Anterior cingulate cortex (tissue), 58 donors: ENCODE measurements at regions not wholly inside any gene's neighbourhood (a gene's known extent, or its start where the extent isn't known, plus 50 kb on each side); places are given as distances from the start of the nearest gene placed in this dataset.

Experiments used
- DNase-seq, 58 donors: peaks; one replicate each; lab custom pipeline; 2025; lab: John Stamatoyannopoulos, UW

DNA sequence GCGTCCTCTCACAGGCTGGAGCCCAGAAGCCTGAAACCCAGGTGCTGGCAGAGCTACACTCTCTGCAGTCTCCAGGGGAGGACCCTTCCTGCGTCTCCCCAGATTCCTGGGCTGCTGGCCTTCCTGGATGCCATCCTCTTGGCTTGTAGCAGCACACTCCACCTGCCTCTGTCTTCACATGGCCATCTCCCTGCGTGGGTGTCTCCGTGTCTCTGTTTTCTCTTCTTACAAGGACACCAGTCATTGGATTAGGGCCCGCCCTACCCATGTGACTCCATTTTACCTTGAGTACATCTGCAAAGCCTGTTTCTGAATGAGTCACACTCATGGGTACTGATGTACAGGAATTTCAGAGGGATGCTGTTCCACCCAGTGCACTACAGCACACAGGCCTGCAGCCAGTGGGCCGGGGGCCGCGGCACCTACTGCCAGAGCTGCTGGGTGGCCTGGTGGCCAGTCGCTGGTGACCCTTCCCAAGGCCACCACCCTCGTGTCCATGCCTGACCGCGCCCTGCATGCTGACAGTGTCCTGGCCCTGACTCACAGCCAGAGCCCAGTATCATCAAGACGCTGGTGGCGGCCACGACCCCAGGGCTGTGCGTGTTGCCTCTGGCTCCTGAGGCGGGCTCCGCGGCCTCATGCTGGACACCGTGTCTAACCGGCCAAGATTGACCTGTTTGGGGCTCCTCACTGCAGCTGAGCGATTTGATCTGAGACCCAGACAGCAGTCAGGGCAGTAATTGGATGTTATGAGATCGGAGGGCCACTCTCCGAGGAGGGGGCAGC lies 63.6 kb upstream of the NKX1-1 start:
- no peak for DNase-seq

DNA sequence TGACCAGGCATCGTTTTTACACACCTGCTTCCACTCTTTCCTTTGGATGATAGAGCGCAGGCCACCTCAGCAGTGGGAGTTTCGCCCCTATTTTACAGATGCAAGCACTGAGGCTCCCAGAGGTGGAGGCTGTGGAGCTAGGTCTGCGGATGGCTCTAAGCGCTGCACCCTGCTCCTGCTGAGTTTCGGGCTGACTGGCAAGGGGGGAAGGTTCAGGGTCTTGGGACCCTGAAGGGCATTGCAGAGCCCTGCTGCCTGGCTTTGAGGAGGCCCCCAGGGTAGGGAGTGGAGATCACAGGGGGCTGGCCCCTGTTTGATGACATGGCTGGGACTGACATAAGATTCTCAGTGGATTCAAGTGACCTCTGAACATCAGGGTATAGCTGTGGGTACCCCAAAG lies 62.8 kb upstream of the NKX1-1 start:
- no peak for DNase-seq

DNA sequence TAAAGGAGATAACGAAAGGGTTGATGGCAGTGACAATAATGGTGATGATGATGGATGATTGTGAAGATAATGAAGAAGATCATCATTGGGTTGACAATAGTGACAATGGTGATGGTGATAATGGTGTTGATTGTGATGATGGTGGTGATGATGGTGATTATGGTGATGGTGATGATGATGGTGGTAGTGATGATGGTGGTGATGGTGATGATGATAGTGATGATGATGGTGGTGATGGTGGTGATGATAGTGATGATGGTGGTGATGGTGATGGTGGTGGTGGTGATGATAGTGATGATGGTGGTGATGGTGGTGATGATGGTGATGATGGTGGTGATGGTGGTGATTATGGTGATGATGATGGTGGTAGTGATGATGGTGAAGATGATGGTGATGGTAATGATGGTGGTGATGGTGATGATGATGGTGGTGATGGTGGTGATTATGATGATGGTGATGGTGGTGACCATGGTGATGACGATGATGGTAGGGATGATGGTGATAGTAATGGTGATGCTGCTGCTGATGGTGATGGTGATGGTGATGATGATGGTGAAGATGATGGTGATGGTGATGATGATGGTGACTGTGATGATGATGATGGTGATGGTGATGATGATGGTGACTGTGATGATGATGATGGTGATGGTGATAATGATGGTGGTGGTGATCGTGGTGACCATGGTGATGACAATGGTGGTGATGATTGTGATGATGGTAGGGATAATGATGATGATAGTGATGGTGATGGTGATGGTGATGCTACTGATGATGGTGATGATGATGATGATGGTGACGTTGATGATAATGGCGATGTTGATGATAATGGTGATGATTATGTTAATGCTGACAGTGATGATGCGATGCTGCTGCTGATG lies 61.6 kb upstream of the NKX1-1 start:
- no peak for DNase-seq

DNA sequence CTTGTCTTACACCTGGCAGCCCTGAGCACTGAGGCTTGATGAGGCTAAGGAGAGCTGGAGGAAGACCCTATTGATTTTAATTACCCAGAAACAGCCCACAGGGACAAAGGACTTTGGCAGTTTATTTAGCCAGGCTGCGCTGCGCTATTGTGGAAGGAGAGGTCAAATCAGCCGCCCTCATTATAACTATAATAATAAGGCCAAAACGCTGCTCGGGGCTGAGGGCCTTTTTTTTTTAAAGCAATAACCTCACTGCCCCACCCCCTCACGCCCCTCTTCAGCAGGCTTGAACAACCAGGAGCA lies 60.6 kb upstream of the NKX1-1 start:
- DNase-seq: no peak

DNA sequence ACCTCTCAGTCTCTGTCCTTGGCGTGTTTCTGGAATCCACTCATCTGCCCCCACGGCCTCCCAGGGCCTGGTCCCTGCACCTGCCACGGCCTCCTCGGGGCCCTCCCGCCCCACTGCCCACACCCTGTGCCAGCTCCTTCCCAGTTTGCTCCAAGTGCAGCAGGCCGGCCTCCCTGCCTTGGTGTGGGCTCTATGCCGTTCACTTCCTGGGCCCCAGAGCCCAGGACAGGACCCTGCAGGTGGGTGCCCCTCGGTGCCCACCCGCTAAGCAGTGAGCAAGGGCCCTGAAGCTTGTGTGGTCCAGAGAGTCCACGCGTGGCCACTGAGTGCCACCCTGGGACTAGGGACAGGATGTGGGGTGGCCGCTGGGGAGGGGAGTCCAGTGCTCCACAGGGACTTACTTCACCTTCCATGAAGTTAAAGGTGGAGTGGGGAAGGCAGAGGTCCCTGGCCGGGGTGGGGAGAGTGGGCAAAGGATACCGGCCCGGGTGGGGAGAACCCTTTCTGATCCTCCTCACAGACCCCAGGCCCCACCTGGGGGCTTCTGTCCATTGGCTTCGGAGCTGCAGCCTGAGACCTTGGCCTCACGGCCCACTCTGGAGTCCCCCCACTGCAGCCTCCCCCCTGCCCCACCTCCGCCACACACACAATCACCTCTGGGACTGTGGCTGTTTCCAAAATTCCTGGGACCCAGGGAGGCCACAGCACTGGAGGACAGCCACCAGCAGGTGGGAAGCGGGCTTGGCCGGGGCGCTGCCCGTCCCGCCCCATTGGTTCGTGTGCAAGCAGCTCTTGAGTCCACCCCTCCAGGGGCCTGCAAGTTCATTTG lies 60.0 kb upstream of the NKX1-1 start:
- DNase-seq: no peak

DNA sequence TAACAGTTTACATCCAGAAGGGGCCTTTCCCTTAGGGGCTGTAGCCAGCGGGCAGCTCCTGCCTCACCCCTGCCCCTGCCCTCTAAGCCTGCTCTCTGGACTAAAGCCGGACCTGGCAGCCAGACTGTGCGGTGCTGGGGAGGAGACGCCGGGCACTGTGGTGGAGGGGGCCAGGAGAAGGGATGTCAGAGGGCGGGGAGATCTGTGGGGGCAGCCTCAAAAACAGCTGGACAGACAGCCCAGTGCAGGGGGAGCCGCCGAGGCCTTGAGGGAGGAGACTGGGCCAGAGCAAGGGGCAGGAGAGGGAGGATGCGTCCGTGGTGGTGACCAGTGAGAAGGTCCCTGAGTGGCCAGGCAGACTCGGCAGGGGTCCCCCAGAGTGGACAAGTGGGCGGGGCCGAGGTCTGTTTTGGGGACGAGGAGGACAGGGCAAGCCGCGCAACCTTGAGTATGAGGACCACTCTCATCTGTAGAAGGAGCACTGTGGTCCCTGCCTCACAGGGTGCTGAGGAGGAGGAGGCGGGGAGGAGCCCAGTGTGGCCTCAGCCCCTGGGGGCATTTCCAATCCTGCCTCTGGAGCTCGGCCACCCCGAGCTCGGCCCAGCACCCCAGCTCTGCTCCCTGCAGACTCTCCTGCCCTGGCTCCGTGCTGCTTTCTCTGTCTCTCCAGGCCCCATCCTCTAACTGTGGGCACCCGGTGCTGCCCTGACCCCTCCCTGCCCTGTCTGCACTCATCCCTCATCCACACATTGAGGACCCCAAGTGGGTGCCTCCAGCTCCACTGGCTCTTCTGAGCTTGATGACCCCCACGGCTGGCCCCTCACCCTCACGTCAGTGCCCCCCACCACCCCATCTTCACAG lies 59.2 kb upstream of the NKX1-1 start:
- DNase-seq: no peak

DNA sequence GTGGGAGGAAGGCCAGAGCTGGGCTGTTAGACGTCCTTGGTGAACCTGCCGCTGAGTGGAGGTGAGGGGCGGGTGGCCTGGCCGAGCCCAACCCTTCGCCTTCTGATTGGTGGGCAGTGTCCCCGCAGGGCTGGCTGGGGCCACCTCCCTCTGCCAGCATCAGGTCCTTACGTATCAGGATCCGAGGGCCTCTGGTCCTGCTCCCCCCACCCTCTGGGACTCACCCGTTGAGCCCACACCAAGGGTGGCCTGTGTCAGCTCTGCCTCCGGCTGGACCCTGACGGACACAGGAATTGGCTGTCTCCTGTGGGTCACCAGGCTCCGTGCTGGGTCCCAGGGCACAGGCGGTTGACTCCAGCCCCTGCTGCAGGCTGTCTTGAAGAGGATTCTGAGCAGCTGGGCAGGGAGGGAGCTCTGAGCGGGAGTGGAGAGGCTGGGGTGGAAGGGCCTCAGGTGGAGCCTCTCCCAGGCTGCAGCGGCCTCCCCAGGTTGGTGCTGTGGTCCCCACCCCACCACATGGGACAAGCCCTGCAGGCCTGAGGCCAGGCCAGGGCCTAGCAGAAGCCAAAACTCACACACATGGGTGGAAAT lies 58.4 kb upstream of the NKX1-1 start:
- no peak for DNase-seq

DNA sequence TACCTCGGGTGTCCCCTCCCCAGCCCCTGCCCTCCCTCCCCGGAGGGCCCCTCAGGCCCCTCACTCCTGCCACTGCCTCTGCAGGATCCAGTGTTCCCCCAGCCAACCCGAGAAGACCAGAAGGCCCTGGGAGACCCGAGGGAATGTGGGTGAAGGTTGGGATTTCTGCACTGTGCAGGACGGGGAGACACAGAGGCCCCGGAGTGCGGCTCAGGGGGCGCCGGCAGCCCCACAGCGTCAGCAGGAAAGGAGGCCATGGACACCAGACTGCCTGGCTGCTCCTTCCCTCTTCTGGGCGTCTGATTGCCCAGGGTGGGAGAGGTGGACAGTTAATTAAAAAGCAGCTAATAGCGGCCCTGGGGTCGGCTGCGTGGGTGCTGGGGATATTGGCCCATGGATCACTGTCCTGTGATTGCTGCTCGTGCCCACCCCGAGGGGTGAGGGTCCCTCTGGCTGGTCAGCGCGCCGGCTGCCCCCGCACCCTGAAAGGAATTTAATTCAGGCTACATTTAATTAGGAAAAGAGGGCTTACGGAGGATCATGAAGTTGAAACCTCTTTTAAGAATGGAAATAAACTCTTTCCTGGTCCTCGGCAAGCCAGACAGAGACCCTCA lies 57.8 kb upstream of the NKX1-1 start:
- DNase-seq: no peak

DNA sequence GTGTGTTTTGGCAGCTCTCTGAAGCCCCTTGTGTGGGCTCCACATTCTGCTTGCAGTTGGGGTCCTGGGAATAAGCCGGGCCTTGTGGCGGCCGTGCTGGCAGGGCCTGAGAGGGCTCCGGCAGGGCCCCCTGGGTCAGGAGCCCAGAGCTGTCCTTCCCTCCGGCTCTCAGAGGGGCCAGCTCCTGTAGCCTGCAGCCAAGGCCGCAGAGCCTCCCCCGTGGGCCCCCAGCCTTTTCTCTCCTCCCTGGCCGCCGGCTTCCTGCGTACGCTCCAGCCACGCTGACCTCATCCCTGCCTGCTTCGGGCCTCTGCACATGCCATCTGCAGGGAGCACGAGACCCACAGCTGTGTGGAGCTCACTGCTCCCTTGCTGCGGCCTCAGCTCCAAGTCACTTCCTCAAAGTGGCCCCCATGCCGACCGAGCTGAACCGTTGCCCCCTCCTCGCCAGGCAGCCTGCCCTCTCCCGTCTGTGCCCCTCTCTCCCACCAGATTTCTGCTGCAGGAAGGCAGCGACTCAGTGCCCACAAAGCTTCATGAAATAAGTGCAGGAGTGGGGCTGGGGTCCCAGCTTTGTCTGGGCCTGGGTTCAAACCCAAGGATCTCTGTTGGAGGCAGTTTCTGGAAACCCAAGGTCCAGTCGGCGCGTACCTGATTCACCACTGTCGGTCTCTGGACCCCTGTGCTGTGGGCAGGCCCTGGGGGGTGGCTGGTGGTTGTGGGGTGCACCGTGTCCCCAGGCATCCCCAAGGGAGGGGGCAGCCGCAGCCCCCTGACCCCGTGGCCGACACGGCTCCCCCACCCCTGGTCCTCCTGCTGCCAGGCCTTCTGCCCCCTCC lies 57.1 kb upstream of the NKX1-1 start:
- no peak for DNase-seq

DNA sequence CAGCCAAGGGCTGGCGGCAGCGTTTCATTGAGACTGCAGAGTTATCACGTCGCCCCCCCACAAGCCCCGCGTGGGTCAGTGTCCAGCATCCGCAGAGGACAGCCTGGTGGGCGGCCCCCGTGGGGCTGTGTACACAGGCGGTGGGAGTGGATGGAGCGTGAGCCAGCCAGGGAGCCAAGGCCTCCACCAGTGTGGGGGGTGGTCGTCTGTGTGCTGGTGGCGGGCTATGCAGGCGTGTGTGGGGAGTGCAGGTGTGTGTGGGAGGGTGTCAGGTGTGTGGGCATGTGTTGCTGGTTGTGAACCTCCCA lies 56.5 kb upstream of the NKX1-1 start:
- no peak for DNase-seq

DNA sequence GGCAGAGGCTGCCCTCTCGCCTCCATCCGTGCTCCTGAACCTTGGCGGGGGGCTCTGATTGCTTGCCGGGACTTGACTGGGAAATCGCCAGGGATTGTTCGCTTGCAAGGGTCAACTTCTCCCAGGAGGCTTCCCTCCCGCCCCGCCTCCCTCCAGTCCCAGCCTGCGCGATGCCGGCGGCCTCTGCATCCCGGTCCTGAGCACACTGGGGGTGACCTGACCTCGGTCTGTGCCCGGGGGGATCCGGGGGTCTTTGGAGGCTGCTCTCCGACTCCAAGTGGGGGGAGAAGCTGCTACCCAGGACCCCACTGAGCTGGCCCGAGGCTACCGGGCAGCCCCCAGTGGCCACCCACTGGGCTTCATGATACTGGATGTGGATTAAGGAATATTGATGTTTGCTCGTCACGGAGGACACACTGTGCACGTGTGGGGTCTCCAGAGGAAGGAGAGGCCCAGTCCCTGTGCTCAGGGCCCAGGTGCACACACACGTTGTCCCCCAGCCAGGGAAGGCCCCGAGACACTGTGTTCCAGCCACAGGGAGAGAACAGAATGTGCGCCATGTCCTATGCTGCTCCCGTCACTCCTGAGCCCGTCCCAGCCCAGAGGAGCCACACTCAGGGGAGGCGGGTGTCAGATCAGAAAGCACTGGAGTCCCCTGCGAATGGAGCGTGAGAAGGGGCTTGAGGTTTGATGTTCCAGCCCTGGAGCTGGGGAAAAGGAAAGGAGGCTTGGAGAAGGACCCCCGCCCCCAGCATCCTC lies 55.9 kb upstream of the NKX1-1 start:
- no peak for DNase-seq

DNA sequence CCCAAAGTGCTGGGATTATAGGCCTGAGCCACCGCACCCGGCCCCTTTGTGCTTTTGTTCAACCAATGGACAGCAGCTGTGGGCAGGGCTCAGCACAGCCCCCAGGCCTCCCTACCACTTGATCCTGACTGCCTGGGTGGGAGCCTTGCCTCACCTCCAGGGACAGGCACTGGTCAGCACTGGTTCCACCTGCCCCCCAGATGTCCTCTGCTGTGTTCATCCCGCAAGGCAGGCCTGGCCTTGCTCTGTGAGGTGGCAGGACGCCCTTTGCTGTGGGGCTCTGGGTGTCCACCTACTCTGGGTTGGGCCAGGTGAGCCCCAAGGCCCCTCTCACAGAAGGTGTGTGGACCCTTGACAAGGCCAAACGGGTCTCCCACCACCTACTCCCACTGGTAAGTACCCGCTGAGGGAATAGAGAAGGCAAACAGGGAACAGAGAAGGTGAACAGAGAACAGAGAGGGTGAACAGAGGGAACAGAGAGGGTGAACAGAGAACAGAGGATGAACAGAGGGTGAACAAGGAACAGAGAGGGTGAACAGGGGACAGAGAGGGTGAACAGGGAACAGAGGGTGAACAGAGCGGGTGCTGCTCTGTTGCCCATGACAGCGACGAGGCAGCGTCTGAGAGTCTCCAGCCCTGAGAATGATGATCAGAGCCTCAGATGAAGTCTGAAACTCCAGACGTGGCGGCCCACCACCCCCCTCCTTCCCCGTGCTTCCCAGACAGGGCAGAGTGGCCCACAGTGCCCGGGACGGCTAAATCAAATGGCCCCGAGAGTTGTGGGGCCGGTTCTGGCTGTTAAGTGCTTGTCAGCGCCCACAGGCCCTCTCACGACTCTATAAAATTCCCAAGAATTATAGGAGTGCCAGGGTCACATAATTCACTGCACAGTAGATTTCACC lies 55.0 kb upstream of the NKX1-1 start:
- no peak for DNase-seq

DNA sequence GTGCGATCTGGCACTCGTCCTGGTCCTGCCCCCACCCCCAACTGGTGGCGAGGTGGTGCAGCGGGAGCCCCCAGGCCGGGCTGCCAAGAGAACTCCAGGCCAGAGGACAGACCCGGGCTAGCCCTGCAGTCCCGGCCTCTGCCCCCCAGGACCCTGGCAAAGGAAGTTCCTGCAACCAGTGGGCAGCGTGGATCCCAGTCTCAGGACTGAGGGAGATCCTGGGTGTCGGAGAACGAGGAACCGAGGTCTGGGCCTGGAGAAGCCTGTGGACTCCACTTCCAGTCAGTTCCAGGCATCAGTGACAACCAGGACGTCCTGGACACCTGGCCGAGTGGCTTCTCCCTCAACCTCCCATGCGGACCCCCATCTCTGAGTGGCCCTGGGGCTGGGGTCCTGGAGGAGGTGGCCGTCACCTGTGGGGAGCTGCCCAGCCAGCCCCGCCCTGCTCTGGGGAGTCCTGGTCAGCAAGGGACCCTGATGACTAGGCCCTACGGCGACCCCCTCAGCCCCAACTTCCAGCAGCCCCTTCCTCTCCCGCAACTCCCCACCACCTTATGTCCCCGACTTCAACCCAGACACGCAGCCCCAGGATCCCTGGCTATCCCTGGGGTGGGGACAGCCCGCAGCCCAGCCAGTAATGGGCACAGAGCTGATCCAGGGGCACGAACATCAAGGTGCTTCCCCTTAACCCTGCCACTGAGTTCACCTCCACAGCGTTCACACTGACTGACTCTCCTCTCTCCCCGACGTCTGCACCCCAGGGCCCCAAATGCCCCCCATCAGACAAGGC lies 53.7 kb upstream of the NKX1-1 start:
- DNase-seq: no peak

DNA sequence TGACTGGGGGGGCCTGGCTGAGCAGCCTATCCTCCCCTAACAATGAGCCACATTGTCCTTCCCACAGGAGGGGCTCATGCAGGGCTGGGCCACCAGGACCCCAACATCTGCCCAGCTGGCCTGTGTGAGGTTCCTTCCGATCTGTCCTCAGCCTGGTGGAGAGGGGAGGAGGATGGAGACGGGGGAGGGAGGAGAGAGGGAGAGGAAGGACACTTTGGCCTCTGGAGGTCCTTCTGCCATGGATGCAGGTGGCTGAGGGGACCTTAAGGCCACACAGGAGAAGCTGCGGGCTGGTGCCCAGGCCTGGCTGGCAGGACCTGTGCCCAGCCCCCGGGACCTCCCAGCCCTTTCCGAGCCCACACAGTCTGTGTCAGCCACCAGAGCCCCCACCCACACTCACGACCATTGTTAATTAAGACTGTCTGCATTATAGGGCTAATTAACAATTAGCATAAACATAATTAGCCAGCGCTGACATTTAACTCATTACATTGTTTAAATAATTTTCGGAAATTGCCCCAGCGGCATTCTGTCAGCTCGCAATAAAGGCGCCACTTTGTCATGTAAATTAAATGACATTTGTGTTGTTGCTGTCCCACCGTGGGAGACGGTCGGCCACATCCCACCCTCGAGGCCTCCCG lies 53.0 kb upstream of the NKX1-1 start:
- no peak for DNase-seq

DNA sequence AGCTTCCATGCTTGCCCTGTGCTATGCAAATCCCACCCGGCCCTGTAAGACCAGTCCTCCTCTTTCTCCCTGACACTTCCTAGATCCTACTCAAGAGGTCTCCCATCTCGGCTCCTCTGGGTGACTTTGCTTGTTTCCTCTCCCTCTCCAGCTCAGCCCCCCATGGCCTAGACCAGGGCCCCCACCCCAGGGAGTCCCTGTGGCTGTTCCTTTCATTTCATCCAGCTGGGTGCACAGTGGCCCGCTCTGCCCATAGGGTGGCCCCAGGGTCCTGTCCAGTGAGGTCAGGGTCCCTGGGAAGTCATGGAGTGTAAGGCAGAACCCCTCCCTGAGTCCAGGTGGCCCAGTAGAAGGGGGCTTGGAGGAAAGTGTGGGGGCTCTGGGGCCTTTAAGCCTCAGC lies 52.3 kb upstream of the NKX1-1 start:
- DNase-seq: no peak
